ENCODE measurements at regions not wholly inside any gene's neighbourhood (a gene's known extent, or its start where the extent isn't known, plus 50 kb on each side); places are given as distances from the start of the nearest gene placed in this dataset.
"Not testable (repeated sequence)": the region's sequence is repeated elsewhere in the genome, so short reads cannot be mapped to it uniquely, and the experiment has no call there.

GRCh38 chr21:43291347-43291950, 122.6 kb downstream of the CRYAA start:
- Mint-ChIP-seq H3K36me3 (peaks cover 0 to 2% of the 10 kb centered on the region in 2 donors), H3K4me3 (no peak overlapping the region), H3K27ac (no peak overlapping the region), H3K4me1 (peaks cover 26 to 49% of the 10 kb centered on the region in 2 donors), H3K9me3 (peaks cover 0 to 4% of the 10 kb centered on the region in 2 donors), H3K27me3 (peaks cover 22 to 36% of the 10 kb centered on the region in 2 donors)
- DNase-seq (no peak), ATAC-seq (replicated peaks) (no peak)

- Mint-ChIP-seq H3K4me1 (peaks cover 23 to 43% of the 10 kb centered on the region in 2 donors), H3K27ac (peak overlapping the region; percentile 83), H3K27me3 (peaks cover 17 to 31% of the 10 kb centered on the region in 2 donors), H3K36me3 (peaks cover 0 to 2% of the 10 kb centered on the region in 2 donors), H3K9me3 (peaks cover 0 to 4% of the 10 kb centered on the region in 2 donors), H3K4me3 (peak overlapping the region in 1 of 2 donors; percentile 13)
- DNase-seq (peak; percentile 47), ATAC-seq (replicated peaks) (peak; percentile 87 to 90)
Observed at GRCh38 chr21:43290421-43291346, 121.9 kb downstream of the CRYAA start.

- peaks cover 11 to 25% of the 10 kb centered on the region in 2 donors for H3K27me3 Mint-ChIP-seq
- H3K36me3 Mint-ChIP-seq = peaks cover 0 to 2% of the 10 kb centered on the region in 2 donors
- no peak overlapping the region for H3K4me3 Mint-ChIP-seq
- H3K4me1 Mint-ChIP-seq = peaks cover 16 to 36% of the 10 kb centered on the region in 2 donors
- DNase-seq (no peak), ATAC-seq (replicated peaks) (peak in 1 of 2 donors; percentile 36)
- H3K9me3 Mint-ChIP-seq = peaks cover 0 to 4% of the 10 kb centered on the region in 2 donors
- no peak overlapping the region for H3K27ac Mint-ChIP-seq
Observed at GRCh38 chr21:43289966-43290365, 121.2 kb downstream of the CRYAA start.

- Mint-ChIP-seq H3K27me3 (peaks cover 11 to 21% of the 10 kb centered on the region in 2 donors), H3K4me3 (no peak overlapping the region), H3K27ac (no peak overlapping the region)
Observed at GRCh38 chr21:43289442-43289841, 120.6 kb downstream of the CRYAA start.

GRCh38 chr21:43287795-43288755, 119.3 kb downstream of the CRYAA start:
- peaks cover 11 to 25% of the 10 kb centered on the region in 2 donors for H3K4me1 Mint-ChIP-seq
- H3K4me3 Mint-ChIP-seq = no peak overlapping the region
- no peak overlapping the region for H3K27ac Mint-ChIP-seq
- DNase-seq = no peak
- H3K36me3 Mint-ChIP-seq = no peaks in the 10 kb centered on the region
- H3K27me3 Mint-ChIP-seq = peaks cover 6 to 9% of the 10 kb centered on the region in 2 donors
- peaks cover 0 to 4% of the 10 kb centered on the region in 2 donors for H3K9me3 Mint-ChIP-seq
- ATAC-seq (replicated peaks) = no peak

More at GRCh38 chr21:43289442-43289841, 120.6 kb downstream of the CRYAA start:
- ATAC-seq (replicated peaks) (no peak), DNase-seq (no peak)
- H3K9me3 Mint-ChIP-seq = peaks cover 0 to 4% of the 10 kb centered on the region in 2 donors
- H3K4me1 Mint-ChIP-seq = peaks cover 13 to 31% of the 10 kb centered on the region in 2 donors
- H3K36me3 Mint-ChIP-seq = peaks cover 0 to 2% of the 10 kb centered on the region in 2 donors

- H3K4me3 Mint-ChIP-seq = no peak overlapping the region
- DNase-seq (no peak), ATAC-seq (replicated peaks) (peak in 1 of 2 donors; percentile 21)
- peaks cover 11 to 25% of the 10 kb centered on the region in 2 donors for H3K4me1 Mint-ChIP-seq
- peaks cover 0 to 4% of the 10 kb centered on the region in 2 donors for H3K27me3 Mint-ChIP-seq
- peaks cover 0 to 4% of the 10 kb centered on the region in 2 donors for H3K9me3 Mint-ChIP-seq
- no peaks in the 10 kb centered on the region for H3K36me3 Mint-ChIP-seq
- H3K27ac Mint-ChIP-seq = no peak overlapping the region
Observed at GRCh38 chr21:43287111-43287760, 118.4 kb downstream of the CRYAA start.

- ATAC-seq (replicated peaks) (no peak), DNase-seq (no peak)
- Mint-ChIP-seq H3K27me3 (peaks cover 0 to 4% of the 10 kb centered on the region in 2 donors), H3K4me3 (no peak overlapping the region), H3K9me3 (peaks cover 0 to 4% of the 10 kb centered on the region in 2 donors), H3K36me3 (no peaks in the 10 kb centered on the region), H3K4me1 (peaks cover 12 to 28% of the 10 kb centered on the region in 2 donors), H3K27ac (no peak overlapping the region)
Observed at GRCh38 chr21:43286196-43286595, 117.4 kb downstream of the CRYAA start.

- no peak overlapping the region for H3K27ac Mint-ChIP-seq
- H3K4me1 Mint-ChIP-seq = peaks cover 4 to 18% of the 10 kb centered on the region in 2 donors
- no peaks in the 10 kb centered on the region for H3K36me3 Mint-ChIP-seq
- H3K27me3 Mint-ChIP-seq = no peaks in the 10 kb centered on the region
- DNase-seq = no peak
- H3K9me3 Mint-ChIP-seq = peaks cover 0 to 4% of the 10 kb centered on the region in 2 donors
- no peak for ATAC-seq (replicated peaks)
- H3K4me3 Mint-ChIP-seq = no peak overlapping the region
Observed at GRCh38 chr21:43284700-43285099, 115.9 kb downstream of the CRYAA start.

- Mint-ChIP-seq H3K36me3 (no peaks in the 10 kb centered on the region), H3K4me1 (peaks cover 4 to 14% of the 10 kb centered on the region in 2 donors), H3K9me3 (peaks cover 0 to under 1% of the 10 kb centered on the region in 2 donors), H3K4me3 (no peak overlapping the region), H3K27ac (no peak overlapping the region), H3K27me3 (no peaks in the 10 kb centered on the region)
- DNase-seq (no peak), ATAC-seq (replicated peaks) (no peak)
Observed at GRCh38 chr21:43284238-43284637, 115.4 kb downstream of the CRYAA start.

- not testable (repeated sequence) for H3K27ac Mint-ChIP-seq; H3K36me3 Mint-ChIP-seq; H3K27me3 Mint-ChIP-seq; ATAC-seq (replicated peaks); H3K9me3 Mint-ChIP-seq; DNase-seq; H3K4me3 Mint-ChIP-seq
- peaks cover 4 to 14% of the 10 kb centered on the region in 2 donors for H3K4me1 Mint-ChIP-seq
Observed at GRCh38 chr21:43283925-43284221, 115.1 kb downstream of the CRYAA start.

- no peak overlapping the region for H3K27ac Mint-ChIP-seq
- no peaks in the 10 kb centered on the region for H3K36me3 Mint-ChIP-seq
- peaks cover 0 to 5% of the 10 kb centered on the region in 2 donors for H3K27me3 Mint-ChIP-seq
- no peaks in the 10 kb centered on the region for H3K9me3 Mint-ChIP-seq
- no peak for ATAC-seq (replicated peaks)
- H3K4me1 Mint-ChIP-seq = peaks cover 4 to 14% of the 10 kb centered on the region in 2 donors
- DNase-seq = no peak
- H3K4me3 Mint-ChIP-seq = no peak overlapping the region
Observed at GRCh38 chr21:43283136-43283924, 114.5 kb downstream of the CRYAA start.

- H3K4me3 Mint-ChIP-seq = no peak overlapping the region
- no peak for ATAC-seq (replicated peaks)
Observed at GRCh38 chr21:43282358-43283120, 113.7 kb downstream of the CRYAA start.

More at GRCh38 chr21:43282358-43283120, 113.7 kb downstream of the CRYAA start:
- Mint-ChIP-seq H3K9me3 (no peaks in the 10 kb centered on the region), H3K27me3 (peaks cover 7 to 12% of the 10 kb centered on the region in 2 donors), H3K4me1 (peaks cover 11 to 14% of the 10 kb centered on the region in 2 donors), H3K36me3 (no peaks in the 10 kb centered on the region), H3K27ac (no peak overlapping the region)
- no peak for DNase-seq
